GM10248 (cell line): ENCODE measurements at regions not wholly inside any gene's neighbourhood (a gene's known extent, or its start where the extent isn't known, plus 50 kb on each side); places are given as distances from the start of the nearest gene placed in this dataset.

Source experiments
- CTCF ChIA-PET: fragments of 300-600 bp; sonication (Branson Sonifier 250); formaldehyde crosslinking; extraction: SDS; loops from one replicate; lab custom pipeline; 2021; ENCODE audit warnings: antibody characterized with exemption; lab: Yijun Ruan, JAX
- POLR2A ChIA-PET: fragments of 350-650 bp; sonication (Branson Sonifier 250); formaldehyde crosslinking; extraction: SDS; loops from one replicate; lab custom pipeline; 2020; ENCODE audit warnings: antibody characterized with exemption; lab: Yijun Ruan, JAX
- DNase-seq: peaks from one replicate; pipeline ENCODE4 v3.0.0; 2012; ENCODE audit errors: extremely low spot score
- CTCF ChIP-seq: IDR thresholded peaks from 2 replicates; pipeline ENCODE4 v1.5.1; 2012; ENCODE audit warnings: mild to moderate bottlenecking, low read depth; ENCODE audit errors: extremely low read depth, missing control alignments, control extremely low read depth

GRCh38 chr10:65769828-65770227 lies 1156.0 kb upstream of the LRRTM3 start:
- TF ChIP-seq CTCF: no peak
- ChIA-PET POLR2A (no interaction called here), CTCF (interaction anchor here (0.8 to 2.2 kb wide), 3 partner anchors 10 to 14 kb away, joined by 4 to 7 read pairs (median 4); no protein-coding TSS in a partner anchor)
- no peak for DNase-seq

GRCh38 chr10:65778753-65779152 lies 1147.1 kb upstream of the LRRTM3 start:
- TF ChIP-seq CTCF: no peak
- no peak for DNase-seq
- ChIA-PET POLR2A (no interaction called here), CTCF (no interaction called here)

- CTCF ChIA-PET: interaction anchor here (0.9 kb wide), 1 partner anchor 13 kb away, joined by 3 read pairs; no protein-coding TSS in a partner anchor
- POLR2A ChIA-PET: no interaction called here
- no peak for TF ChIP-seq CTCF
- DNase-seq: no peak
These were observed 1145.9 kb upstream of the LRRTM3 start for GRCh38 chr10:65779985-65780384.

GRCh38 chr10:65786279-65786678 lies 1139.6 kb upstream of the LRRTM3 start:
- CTCF ChIA-PET: interaction anchor here (1.2 kb wide), 1 partner anchor 10 kb away, joined by 3 read pairs; no protein-coding TSS in a partner anchor
- POLR2A ChIA-PET: no interaction called here

GRCh38 chr10:65787571-65787970 lies 1138.3 kb upstream of the LRRTM3 start:
- DNase-seq: no peak
- no peak for TF ChIP-seq CTCF
- ChIA-PET CTCF (interaction anchor here (0.8 to 1.1 kb wide), 2 partner anchors 16 to 25 kb away, joined by 3 read pairs; no protein-coding TSS in a partner anchor), POLR2A (no interaction called here)

More at GRCh38 chr10:65786279-65786678, 1139.6 kb upstream of the LRRTM3 start:
- DNase-seq: no peak
- TF ChIP-seq CTCF: no peak

- ChIA-PET POLR2A (no interaction called here), CTCF (interaction anchor here (1.1 kb wide), 1 partner anchor 15 kb away, joined by 3 read pairs; no protein-coding TSS in a partner anchor)
- no peak for DNase-seq
- TF ChIP-seq CTCF: no peak
These were observed 1137.6 kb upstream of the LRRTM3 start for GRCh38 chr10:65788271-65788670.

GRCh38 chr10:65791979-65792378 lies 1133.9 kb upstream of the LRRTM3 start:
- no peak for DNase-seq
- TF ChIP-seq CTCF: no peak
- CTCF ChIA-PET: interaction anchor here (1.4 kb wide), 1 partner anchor 12 kb away, joined by 3 read pairs; no protein-coding TSS in a partner anchor
- POLR2A ChIA-PET: no interaction called here
